HG02938 (cell line): ENCODE measurements at regions not wholly inside any gene's neighbourhood (a gene's known extent, or its start where the extent isn't known, plus 50 kb on each side); places are given as distances from the start of the nearest gene placed in this dataset.
"Not testable (repeated sequence)": the region's sequence is repeated elsewhere in the genome, so short reads cannot be mapped to it uniquely, and the experiment has no call there.

Experiments
- ATAC-seq: cut with Tn5 transposase; IDR thresholded peaks from one replicate; pipeline ENCODE4 v1.9.1; 2021; ENCODE audit warnings: mild to moderate bottlenecking, moderate library complexity; ENCODE audit not compliant: unreplicated experiment

- no peak for ATAC-seq
Observed at GRCh38 chr11:22037505-22037904, 155.4 kb upstream of the ANO5 start.

- no peak for ATAC-seq
Observed at GRCh38 chr11:22041039-22041438, 151.8 kb upstream of the ANO5 start.

DNA sequence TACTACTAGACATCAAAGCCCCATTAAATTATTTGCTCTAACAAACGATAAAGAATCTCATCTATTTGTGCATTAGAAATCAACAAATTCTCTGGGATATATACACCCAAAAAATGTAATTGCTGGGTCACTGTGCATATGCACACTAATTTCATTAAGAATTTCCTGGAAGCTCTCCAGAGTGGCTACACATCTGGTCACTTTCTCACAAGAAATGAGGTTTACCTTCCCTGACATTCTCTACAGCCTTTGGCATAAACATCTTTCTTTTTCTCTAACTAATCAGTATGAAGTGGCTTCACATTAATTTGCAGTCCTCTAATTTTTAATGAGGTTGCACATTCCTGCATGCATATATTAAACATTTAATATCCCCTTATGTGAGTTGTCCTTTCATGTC is 150.8 kb upstream of the ANO5 start:
- no peak for ATAC-seq

GRCh38 chr11:22044126-22044525 is 148.8 kb upstream of the ANO5 start:
- ATAC-seq: no peak

DNA sequence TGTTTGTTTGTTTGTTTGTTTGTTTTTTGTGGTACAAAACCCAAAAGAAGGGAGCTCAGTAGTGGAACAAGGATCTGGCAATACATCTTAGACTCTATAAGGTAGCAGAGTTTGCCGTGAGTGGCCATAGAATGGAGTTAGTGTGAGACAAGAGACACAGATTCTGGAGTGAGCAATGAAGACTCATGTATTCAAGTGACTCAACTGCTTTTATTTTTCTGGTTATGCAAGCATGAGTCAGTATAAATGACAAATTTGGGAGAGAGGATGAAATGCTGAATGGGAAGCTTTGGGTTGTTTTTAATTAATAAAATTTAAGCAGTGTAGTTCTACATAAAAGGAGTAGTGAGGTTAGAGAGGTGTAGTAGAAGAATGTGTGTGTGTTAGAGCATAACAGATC is 143.6 kb upstream of the ANO5 start:
- no peak for ATAC-seq

- no peak for ATAC-seq
Observed at GRCh38 chr11:22065472-22065871, 127.4 kb upstream of the ANO5 start.

DNA sequence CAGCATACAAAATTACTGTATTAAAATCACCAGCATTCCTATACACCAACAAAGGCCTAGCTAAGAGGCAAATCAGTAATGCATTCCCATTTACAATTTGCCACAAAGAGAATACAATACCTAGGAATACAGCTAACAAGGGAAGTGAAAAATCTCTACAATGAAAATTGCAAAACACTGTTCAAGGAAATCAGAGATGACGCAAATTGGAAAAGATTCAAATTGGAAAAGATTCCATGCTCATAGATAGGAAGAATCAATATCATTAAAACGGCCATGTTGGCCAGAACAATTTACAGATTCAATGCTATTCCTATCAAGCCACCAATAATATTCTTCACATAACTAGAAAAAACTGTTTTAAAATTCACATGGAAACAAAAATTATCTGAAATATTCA is 123.0 kb upstream of the ANO5 start:
- ATAC-seq: no peak

DNA sequence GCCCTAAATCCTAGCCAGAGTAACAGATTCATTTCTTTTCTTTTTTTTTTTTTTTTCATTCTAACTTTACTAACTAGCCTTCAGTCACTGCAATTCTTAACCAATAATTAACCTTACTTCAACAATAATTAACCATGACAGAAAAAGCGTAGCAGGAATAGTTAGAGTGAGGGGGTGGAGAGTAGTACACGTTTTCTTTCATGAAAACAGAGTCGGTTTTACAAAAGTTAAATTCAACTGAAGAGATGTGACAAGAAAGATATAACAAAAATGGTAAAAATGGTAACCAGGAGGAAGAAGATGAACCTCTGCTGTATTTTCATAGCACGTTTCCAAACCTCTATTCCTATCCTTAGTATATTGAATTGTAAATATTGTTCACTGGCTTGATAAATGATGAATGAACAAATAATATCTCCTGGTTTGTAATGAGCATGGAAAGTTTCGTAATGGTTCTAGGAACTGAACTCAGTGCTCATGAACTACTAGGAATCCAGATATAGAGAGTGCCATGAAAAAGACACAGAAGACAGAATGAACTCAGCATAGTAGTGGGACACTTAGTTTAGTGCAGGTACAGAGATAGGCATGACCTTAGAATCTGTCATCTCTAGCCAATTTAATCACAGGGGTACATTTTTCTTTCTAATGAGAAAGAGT is 116.5 kb upstream of the ANO5 start:
- ATAC-seq: no peak

GRCh38 chr11:22078063-22078462 is 114.8 kb upstream of the ANO5 start:
- ATAC-seq: no peak

DNA sequence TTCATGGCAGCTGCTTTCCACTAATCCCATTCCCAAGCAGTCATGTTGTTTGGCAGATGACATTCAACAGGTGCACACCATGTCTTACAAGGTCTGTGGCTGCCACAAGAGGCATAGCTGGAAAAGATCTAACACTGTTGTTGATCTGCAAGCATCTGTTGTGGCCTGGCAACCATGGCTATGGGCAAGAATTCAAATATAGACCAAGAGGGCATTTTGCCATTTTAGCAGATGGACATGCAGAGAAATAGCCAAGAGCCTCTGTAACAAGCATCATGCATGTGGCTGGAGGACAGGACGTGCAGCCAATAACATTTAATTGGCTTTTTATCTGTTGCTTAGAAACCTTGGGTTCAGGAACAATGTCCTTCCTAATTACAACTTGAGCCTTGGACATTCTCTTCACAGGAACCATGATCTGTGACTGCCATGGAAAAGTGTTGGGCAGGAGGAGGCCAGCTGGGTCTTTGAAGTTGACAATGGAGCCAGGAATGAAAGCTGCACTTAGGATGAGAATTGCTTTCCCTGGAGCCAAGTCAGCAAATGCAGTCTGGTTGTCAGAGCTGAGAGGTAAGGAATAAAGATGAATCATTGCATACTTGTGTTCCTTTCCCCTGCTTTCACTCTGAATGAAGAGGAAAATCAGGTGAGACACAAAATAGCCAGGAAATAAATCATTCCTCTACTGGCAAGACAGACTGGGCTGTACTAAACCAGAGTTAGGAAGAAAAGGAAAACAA is 113.6 kb upstream of the ANO5 start:
- no peak for ATAC-seq

- no peak for ATAC-seq
Observed at GRCh38 chr11:22082178-22082577, 110.7 kb upstream of the ANO5 start.

- no peak for ATAC-seq
Observed at GRCh38 chr11:22082788-22083187, 110.1 kb upstream of the ANO5 start.

- no peak for ATAC-seq
Observed at GRCh38 chr11:22084056-22084455, 108.8 kb upstream of the ANO5 start.

DNA sequence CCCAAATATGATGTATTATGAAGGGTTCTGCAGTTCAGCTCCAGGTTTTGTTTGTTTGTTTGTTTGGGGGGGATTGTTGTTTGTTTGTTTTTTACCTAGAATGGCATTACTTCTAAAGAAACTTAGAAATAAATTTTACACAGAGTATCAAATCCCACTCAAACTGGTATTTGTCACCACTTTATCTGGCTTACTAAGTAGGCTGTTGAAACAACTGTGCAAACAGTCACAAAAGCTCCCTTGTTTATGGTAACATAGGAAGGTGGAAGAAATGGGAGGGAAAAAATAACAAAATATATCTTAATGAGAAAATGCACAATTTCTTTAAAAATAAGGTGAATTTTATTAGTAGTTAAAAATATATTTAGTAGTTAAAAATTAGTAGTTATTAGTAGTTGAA is 108.3 kb upstream of the ANO5 start:
- ATAC-seq: no peak

GRCh38 chr11:22089609-22090008 is 103.3 kb upstream of the ANO5 start:
- ATAC-seq: no peak

DNA sequence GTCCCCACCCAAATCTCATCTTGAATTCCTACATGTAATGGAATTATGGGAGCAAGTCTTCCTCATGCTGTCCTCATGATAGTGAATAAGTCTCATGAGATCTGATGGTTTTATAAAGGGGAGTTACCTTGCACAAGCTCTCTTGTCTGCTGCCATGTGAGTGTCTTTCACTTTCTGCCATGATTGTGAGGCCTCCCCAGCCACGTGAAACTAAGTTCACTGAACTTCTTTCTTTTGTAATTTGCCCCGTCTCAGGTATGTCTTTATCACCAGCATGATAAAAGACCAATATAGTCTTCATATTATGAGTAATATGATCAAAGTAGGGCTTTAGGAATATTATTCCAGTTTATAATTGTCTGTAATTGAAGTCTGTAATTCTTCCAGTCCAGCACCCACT is 86.3 kb upstream of the ANO5 start:
- no peak for ATAC-seq

- ATAC-seq: no peak
Observed at GRCh38 chr11:22115470-22116029, 77.3 kb upstream of the ANO5 start.

GRCh38 chr11:22127981-22128380 is 64.9 kb upstream of the ANO5 start:
- ATAC-seq: not testable (repeated sequence)

- ATAC-seq: no peak
Observed at GRCh38 chr11:22130462-22131053, 62.3 kb upstream of the ANO5 start.

- ATAC-seq: no peak
Observed at GRCh38 chr11:22133776-22134175, 59.1 kb upstream of the ANO5 start.

DNA sequence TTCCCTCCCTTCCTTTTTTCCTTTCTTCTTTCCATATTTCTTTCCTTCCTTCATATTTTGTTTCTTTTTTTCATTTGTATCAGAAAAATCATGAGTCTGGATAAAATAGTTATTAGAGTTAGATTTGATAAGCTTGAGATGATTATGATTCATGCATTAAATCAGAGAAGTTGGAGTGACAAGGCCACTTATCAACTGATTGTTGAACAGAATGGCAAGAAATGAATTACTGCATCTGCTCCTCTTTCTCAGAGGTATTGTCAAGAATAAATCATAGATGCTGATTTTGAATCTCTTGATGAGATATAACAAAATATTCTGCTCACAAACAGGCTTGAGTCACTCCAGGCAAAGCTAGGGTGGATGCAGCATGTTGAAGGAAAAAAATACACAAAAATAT is 54.6 kb upstream of the ANO5 start:
- no peak for ATAC-seq
